ENCODE measurements at regions not wholly inside any gene's neighbourhood (a gene's known extent, or its start where the extent isn't known, plus 50 kb on each side); places are given as distances from the start of the nearest gene placed in this dataset.

DNA sequence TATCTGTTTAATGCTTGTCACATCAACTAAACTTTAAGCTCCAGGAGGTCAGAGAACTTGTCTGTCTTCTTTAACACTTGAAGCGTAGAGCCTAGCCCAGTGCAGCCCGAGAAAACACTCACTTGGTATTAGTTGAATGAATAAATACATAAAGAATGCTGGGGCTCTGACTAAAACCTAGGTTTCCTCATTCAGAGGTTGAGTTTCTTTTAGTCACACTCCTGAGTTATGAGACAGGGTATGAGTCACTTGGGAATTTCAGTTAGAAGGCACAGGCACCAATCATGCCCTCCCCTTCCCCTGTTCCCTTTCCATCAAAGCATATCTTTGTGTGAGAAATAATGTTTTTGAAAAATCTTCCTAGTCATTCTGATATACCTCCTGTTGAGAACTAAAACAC is 589.8 kb upstream of the DPPA4 start:
- TF ChIP-seq EP300 (IDR thresholded peaks at IDR 0.05) (no peak), POLR2AphosphoS5 (IDR thresholded peaks at IDR 0.05) (no peak)
